NCI-H82 (cell line): ENCODE measurements at regions not wholly inside any gene's neighbourhood (a gene's known extent, or its start where the extent isn't known, plus 50 kb on each side); places are given as distances from the start of the nearest gene placed in this dataset.

Experiments used
- DNase-seq: peaks from one replicate; lab custom pipeline; 2025; lab: John Stamatoyannopoulos, UW

- DNase-seq = no peak
Observed at GRCh38 chr14:29278301-29279263, 512.0 kb downstream of the FOXG1 start.

GRCh38 chr14:29282169-29282568, 515.6 kb downstream of the FOXG1 start:
- DNase-seq = no peak

DNA sequence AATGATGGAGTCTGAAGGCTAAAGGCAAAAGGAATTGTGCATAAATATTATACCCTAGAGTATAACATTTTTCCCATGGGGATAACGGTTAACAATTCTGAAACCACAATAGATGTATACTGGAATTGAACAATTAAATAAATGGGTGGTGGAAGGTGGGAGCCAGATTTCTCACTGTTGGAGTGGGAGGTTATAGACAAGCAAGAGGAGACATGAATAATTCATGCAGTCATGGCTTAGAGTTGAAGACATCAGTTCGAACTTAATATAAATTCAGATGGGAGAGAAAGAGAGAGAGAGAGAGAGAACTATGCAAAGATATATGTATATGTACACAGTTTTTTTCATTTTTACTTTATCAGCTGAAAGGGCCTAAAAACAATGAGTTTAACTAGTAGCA, 523.9 kb downstream of the FOXG1 start:
- no peak for DNase-seq

GRCh38 chr14:29299372-29299771, 532.8 kb downstream of the FOXG1 start:
- DNase-seq = no peak

GRCh38 chr14:29301571-29301970, 535.0 kb downstream of the FOXG1 start:
- no peak for DNase-seq

GRCh38 chr14:29310210-29310609, 543.6 kb downstream of the FOXG1 start:
- no peak for DNase-seq

DNA sequence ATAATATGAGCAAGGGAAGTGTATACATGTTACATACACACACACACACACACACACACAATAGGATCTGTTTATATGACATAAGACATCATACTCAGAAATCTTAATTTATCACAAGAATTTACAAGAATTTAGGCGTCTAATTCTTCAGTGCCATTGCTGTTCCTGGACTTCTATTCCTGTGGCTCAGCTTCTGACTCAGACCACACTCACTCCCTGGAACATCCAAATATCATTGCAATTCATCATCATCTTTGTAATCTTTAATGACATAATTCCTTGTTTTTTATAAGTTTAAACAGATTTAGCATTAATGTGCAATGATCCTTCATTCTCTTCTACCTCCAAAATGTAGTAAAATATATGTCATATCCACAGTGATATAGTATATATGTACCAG, 544.2 kb downstream of the FOXG1 start:
- DNase-seq = no peak

GRCh38 chr14:29311983-29312382, 545.4 kb downstream of the FOXG1 start:
- no peak for DNase-seq

DNA sequence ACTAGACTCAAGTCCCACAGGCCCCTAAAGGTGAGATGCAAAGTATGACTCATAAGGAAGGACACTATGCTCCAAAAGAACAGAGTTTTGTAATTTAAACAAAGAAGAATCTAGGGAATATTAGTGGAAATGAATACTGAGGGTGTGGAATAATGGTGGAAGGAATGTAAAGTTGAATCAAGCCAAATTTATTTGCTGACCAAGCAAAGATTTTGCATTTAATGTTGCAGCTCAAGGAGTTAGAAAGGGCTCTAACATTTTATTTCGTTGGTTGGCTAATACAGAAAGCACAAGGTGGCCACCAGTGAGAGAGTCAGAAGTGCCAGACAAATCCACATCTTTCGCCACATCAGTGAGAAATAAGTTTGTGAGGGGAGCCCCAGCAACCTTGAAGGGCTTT, 550.3 kb downstream of the FOXG1 start:
- no peak for DNase-seq

GRCh38 chr14:29317423-29317822, 550.8 kb downstream of the FOXG1 start:
- no peak for DNase-seq

DNA sequence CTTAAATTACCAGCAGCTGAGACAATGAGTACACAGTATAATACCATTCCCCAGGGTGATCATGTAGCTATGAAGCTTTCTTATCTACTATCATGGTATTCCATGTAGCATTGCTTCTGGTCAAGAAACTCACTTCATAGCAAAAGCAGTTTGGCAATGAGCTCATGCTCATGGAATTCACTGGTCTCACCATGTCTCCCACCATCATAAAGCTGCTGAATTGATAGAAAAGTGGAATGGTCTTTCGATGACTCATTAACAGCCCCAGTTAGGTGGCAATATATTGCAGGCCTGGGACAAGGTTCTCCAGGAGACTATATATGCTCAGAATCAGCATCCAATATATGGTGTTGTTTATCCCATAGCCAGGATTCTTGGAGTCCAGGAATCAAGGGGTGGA, 553.7 kb downstream of the FOXG1 start:
- no peak for DNase-seq

DNA sequence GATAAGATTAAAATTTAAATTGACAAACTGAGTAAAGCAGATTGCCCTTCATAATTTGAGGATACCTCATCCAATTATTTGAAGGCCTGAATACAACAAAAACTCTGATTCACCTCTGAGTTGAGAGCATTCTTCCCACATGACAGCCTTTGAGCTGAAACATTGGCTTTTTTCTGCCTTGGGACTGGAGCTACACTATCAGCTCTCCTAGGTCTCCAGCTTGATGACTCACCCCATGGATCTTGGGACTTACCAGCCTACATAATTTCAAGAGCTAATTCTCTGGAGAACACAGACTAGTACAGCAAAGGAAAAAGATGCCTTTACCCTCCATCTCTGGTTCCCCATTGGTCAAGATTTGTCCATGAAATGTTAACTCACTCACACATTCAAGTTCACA, 555.1 kb downstream of the FOXG1 start:
- DNase-seq = no peak

GRCh38 chr14:29339494-29340172, 573.0 kb downstream of the FOXG1 start:
- DNase-seq = no peak

DNA sequence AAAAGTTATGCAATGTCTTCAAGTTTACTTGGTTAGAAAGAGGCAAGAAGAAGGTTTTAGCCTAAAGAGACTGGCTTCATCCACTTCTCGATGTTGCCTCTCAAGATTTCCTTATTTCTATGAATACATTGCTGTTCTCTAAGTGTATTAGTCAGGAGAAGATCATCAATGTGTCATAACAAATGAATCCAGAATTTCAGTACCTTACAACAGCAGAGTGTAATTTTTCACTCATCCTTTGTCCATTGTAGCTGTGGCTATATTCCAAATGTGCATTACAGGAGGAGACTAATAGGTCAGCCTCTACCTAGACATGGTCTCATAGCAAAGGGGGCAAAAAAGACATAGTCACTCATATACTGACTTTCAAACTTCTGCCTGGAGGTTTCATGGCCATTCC, 579.1 kb downstream of the PRKD1 start:
- no peak for DNase-seq

DNA sequence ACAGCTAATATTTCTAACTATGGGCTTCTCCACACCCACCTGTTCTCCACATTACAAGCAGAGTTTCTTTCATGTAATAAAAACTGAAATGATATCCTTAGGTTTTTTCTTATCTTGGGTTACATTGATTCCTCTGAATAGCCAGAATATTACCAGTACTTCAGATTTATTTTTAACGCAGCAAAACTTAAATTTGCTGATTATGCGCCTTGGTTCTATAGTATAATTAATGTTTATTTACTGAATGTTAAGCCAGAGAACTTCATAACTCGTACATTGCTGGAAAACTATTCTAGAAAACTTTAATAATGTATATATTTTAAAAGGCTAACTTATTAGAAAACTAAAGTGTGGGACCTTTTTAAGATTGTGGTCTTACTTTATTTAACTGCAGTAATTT, 577.2 kb downstream of the PRKD1 start:
- no peak for DNase-seq

DNA sequence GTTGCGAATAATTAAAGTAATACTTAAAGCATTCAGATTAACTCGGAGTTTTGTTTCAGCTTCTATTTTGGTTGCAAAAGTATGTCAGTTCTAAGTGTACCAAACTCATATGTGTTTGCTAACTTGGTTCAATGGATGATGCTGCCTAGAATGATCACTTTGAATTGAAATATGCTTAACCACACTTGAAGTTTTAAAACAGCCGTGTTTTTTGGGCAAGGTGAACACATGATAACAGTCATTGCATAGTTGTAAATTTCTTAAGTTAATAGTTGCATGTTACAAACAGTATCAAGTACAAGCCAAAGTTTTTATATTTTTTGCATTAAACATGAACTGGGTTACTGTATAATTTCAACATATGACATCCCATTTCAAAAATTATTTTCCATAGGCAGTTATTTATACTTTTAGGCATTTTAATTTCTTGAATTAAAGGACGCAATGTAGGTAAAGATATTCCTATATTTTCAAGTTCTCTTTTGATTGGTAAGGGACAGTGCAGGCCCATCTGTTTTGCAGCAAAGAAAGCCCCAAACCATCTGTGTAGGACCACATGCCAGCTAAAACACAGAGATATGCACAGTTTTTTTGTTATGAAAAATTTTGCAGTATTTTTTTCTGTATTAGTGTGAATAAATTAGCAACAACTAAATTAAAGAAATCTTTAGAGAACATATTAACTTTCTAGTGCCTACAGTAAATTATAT, 575.5 kb downstream of the PRKD1 start:
- no peak for DNase-seq

- no peak for DNase-seq
Observed at GRCh38 chr14:29352706-29353080, 575.0 kb downstream of the PRKD1 start.

DNA sequence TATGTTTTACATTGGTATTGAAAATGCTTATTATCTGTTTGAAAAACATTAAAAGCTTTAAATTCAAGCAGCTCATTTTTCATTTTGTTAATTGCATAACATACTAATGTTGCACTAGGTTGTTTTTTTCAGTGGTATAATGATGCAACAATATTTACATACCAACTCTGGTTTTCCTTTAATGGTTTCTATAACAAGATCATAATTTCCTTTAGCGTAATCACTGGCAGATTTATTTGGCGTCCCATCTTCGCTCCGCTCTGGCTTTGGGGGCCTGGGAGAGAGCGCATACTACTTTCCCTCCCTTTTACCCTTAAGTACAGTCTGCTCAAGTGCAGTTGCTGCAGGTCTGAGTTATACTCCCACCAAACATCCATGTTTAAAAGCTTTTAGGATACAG, 574.1 kb downstream of the PRKD1 start:
- no peak for DNase-seq

GRCh38 chr14:29354486-29354885, 573.2 kb downstream of the PRKD1 start:
- DNase-seq = no peak

DNA sequence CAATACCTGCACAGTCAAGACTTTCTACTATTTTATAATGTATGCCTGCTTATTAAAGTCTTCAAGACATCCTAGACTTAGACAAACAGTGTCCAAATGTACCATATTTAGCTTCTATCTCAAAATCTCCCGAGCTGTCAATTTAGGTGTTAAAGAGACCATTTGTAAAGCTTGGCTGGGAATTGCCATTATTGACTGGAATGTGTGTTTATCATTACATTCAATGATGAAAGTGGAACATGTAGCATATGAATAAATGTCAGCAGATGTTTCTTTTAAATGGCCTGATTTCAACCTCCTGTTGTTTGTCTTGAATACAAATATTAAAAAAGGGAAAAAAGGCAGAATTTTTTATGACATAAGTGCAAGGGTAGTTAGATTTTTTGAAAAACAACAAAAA, 572.3 kb downstream of the PRKD1 start:
- DNase-seq = no peak

- no peak for DNase-seq
Observed at GRCh38 chr14:29355846-29356245, 571.8 kb downstream of the PRKD1 start.

DNA sequence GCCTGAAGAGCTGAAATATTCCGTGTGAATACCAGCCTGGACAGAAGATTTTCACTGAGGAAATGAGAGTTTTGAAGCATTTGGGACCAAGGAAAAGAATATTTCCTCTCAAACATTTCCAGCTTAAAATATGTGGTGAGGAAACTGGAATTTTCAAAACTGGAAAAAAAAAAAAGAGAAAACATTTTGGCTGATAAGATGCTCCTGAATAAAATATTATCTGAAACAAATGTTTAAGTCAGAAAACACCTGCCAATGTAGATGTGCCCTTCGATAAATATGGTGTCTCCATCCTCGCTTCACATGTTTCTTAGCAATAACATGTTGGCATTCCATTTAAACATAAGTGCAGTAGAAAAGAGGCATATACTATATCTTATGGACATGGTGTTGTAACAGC, 567.0 kb downstream of the PRKD1 start:
- DNase-seq = no peak

GRCh38 chr14:29370024-29370423, 557.6 kb downstream of the PRKD1 start:
- no peak for DNase-seq
